ENCODE measurements at regions not wholly inside any gene's neighbourhood (a gene's known extent, or its start where the extent isn't known, plus 50 kb on each side); places are given as distances from the start of the nearest gene placed in this dataset.

DNA sequence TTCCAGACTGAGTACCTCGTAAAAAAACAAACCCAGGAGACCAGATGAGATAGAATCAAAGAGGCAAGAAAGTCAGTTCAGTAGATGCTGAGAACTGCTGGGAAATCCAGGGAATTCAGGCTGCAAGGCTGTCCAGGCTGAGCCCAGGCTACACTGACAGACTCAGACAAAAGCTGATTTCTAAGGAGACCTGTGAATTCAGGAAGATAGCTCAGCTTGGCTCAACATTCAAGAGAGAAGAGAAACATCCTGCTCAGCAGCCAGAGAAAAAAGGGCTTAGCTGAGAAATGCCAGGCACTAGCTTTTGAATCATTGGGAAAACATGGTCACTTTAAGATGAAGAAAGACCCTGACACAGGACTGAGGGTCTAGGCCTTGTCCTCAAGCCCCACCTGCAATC, 118.2 kb upstream of the SLC44A1 start:
- H3K4me2 ChIP-seq (ENCODE audit: low read length) = no peak overlapping the region
- no peaks in the 10 kb centered on the region for H3F3A ChIP-seq (ENCODE audit: insufficient read depth, low read length, poor library complexity, severe bottlenecking)
- H3K36me3 ChIP-seq (ENCODE audit: insufficient read depth, low read length) = no peaks in the 10 kb centered on the region
- H2AFZ ChIP-seq (ENCODE audit: low read depth, low read length) = no peak overlapping the region
- TF ChIP-seq MXI1 (conservative IDR thresholded peaks at IDR 0.05; ENCODE audit: poor library complexity, severe bottlenecking) (no peak), SMC3 (conservative IDR thresholded peaks at IDR 0.05; ENCODE audit: poor library complexity) (no peak), RAD21 (conservative IDR thresholded peaks at IDR 0.05) (no peak), CTCF (IDR thresholded peaks at IDR 0.05; ENCODE audit: poor library complexity, severe bottlenecking) (no peak), EZH2 (IDR thresholded peaks at IDR 0.05; ENCODE audit: borderline replicate concordance, insufficient read depth, low read length, poor library complexity, severe bottlenecking) (no peak), POLR2AphosphoS5 (IDR thresholded peaks at IDR 0.05) (no peak), EP300 (conservative IDR thresholded peaks at IDR 0.05; ENCODE audit: poor library complexity, severe bottlenecking) (no peak), TAF1 (IDR thresholded peaks at IDR 0.05; ENCODE audit: low read depth) (no peak)
- TF ChIP-seq, protein P1, sequence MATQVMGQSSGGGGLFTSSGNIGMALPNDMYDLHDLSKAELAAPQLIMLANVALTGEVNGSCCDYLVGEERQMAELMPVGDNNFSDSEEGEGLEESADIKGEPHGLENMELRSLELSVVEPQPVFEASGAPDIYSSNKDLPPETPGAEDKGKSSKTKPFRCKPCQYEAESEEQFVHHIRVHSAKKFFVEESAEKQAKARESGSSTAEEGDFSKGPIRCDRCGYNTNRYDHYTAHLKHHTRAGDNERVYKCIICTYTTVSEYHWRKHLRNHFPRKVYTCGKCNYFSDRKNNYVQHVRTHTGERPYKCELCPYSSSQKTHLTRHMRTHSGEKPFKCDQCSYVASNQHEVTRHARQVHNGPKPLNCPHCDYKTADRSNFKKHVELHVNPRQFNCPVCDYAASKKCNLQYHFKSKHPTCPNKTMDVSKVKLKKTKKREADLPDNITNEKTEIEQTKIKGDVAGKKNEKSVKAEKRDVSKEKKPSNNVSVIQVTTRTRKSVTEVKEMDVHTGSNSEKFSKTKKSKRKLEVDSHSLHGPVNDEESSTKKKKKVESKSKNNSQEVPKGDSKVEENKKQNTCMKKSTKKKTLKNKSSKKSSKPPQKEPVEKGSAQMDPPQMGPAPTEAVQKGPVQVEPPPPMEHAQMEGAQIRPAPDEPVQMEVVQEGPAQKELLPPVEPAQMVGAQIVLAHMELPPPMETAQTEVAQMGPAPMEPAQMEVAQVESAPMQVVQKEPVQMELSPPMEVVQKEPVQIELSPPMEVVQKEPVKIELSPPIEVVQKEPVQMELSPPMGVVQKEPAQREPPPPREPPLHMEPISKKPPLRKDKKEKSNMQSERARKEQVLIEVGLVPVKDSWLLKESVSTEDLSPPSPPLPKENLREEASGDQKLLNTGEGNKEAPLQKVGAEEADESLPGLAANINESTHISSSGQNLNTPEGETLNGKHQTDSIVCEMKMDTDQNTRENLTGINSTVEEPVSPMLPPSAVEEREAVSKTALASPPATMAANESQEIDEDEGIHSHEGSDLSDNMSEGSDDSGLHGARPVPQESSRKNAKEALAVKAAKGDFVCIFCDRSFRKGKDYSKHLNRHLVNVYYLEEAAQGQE (IDR thresholded peaks at IDR 0.05; ENCODE audit: borderline replicate concordance) = no peak
- no peaks in the 10 kb centered on the region for H4K20me1 ChIP-seq (ENCODE audit: insufficient read depth)
- H3K9me3 ChIP-seq (ENCODE audit: low read length) = no peaks in the 10 kb centered on the region
- H3K9me2 ChIP-seq (ENCODE audit: insufficient read depth, low read length) = no peaks in the 10 kb centered on the region
- no peak overlapping the region for H3K27ac ChIP-seq (ENCODE audit: low read length)
- H3K9ac ChIP-seq (ENCODE audit: low read length) = no peak overlapping the region
- H3K27me3 ChIP-seq (ENCODE audit: insufficient read depth, low read depth, low read length) = no peaks in the 10 kb centered on the region
- H3K4me3 ChIP-seq (ENCODE audit: low read length) = no peak overlapping the region
- H3K79me2 ChIP-seq (replicated peaks; ENCODE audit: insufficient read depth, low read length) = no peaks in the 10 kb centered on the region

GRCh38 chr9:105127863-105128220, 116.6 kb upstream of the SLC44A1 start:
- Histone ChIP-seq H3K4me2 (ENCODE audit: low read length) (no peak overlapping the region), H3F3A (ENCODE audit: insufficient read depth, low read length, poor library complexity, severe bottlenecking) (no peaks in the 10 kb centered on the region), H4K20me1 (ENCODE audit: insufficient read depth) (no peaks in the 10 kb centered on the region), H3K9ac (ENCODE audit: low read length) (no peak overlapping the region), H3K9me2 (ENCODE audit: insufficient read depth, low read length) (no peaks in the 10 kb centered on the region), H3K9me3 (ENCODE audit: low read length) (no peaks in the 10 kb centered on the region), H3K79me2 (replicated peaks; ENCODE audit: insufficient read depth, low read length) (no peaks in the 10 kb centered on the region), H3K27ac (ENCODE audit: low read length) (no peak overlapping the region), H3K27me3 (ENCODE audit: insufficient read depth, low read depth, low read length) (no peaks in the 10 kb centered on the region), H3K36me3 (ENCODE audit: insufficient read depth, low read length) (no peaks in the 10 kb centered on the region), H3K4me3 (ENCODE audit: low read length) (no peak overlapping the region), H2AFZ (ENCODE audit: low read depth, low read length) (no peak overlapping the region)
- TF ChIP-seq RAD21 (conservative IDR thresholded peaks at IDR 0.05) (no peak), MXI1 (conservative IDR thresholded peaks at IDR 0.05; ENCODE audit: poor library complexity, severe bottlenecking) (no peak), TAF1 (IDR thresholded peaks at IDR 0.05; ENCODE audit: low read depth) (no peak), CTCF (IDR thresholded peaks at IDR 0.05; ENCODE audit: poor library complexity, severe bottlenecking) (no peak), POLR2AphosphoS5 (IDR thresholded peaks at IDR 0.05) (no peak), EP300 (conservative IDR thresholded peaks at IDR 0.05; ENCODE audit: poor library complexity, severe bottlenecking) (no peak), EZH2 (IDR thresholded peaks at IDR 0.05; ENCODE audit: borderline replicate concordance, insufficient read depth, low read length, poor library complexity, severe bottlenecking) (no peak), SMC3 (conservative IDR thresholded peaks at IDR 0.05; ENCODE audit: poor library complexity) (no peak)
- TF ChIP-seq, protein P1 (IDR thresholded peaks at IDR 0.05; ENCODE audit: borderline replicate concordance) = no peak
